ENCODE measurements at regions not wholly inside any gene's neighbourhood (a gene's known extent, or its start where the extent isn't known, plus 50 kb on each side); places are given as distances from the start of the nearest gene placed in this dataset.

GRCh38 chr4:3818371-3818770 lies 52.2 kb downstream of the ADRA2C start:
- Histone ChIP-seq H3K27me3 (ENCODE audit: low read depth, low read length) (no peaks in the 10 kb centered on the region), H3K4me3 (ENCODE audit: low read depth in 1 of 2, low read length in 2 of 2) (no peak overlapping the region), H3K36me3 (ENCODE audit: control insufficient read depth in 1 of 2, insufficient read depth in 2 of 2, low read length in 2 of 2) (no peaks in the 10 kb centered on the region), H3K4me1 (ENCODE audit: control insufficient read depth in 1 of 2, insufficient read depth in 2 of 2, low read length in 2 of 2) (no peaks in the 10 kb centered on the region), H3K9me3 (ENCODE audit: control insufficient read depth in 1 of 2, low read length in 2 of 2) (no peaks in the 10 kb centered on the region), H3K27ac (ENCODE audit: low read length) (no peak overlapping the region)

GRCh38 chr4:3819210-3819919 lies 53.2 kb downstream of the ADRA2C start:
- H3K4me1 ChIP-seq (ENCODE audit: control insufficient read depth in 1 of 2, insufficient read depth in 2 of 2, low read length in 2 of 2) = no peaks in the 10 kb centered on the region
- no peak overlapping the region for H3K27ac ChIP-seq (ENCODE audit: low read length)
- H3K27me3 ChIP-seq (ENCODE audit: low read depth, low read length) = no peaks in the 10 kb centered on the region
- H3K4me3 ChIP-seq (ENCODE audit: low read depth in 1 of 2, low read length in 2 of 2) = no peak overlapping the region
- H3K9me3 ChIP-seq (ENCODE audit: control insufficient read depth in 1 of 2, low read length in 2 of 2) = no peaks in the 10 kb centered on the region
- H3K36me3 ChIP-seq (ENCODE audit: control insufficient read depth in 1 of 2, insufficient read depth in 2 of 2, low read length in 2 of 2) = no peaks in the 10 kb centered on the region

GRCh38 chr4:3820016-3820805 lies 54.0 kb downstream of the ADRA2C start:
- no peaks in the 10 kb centered on the region for H3K36me3 ChIP-seq (ENCODE audit: control insufficient read depth in 1 of 2, insufficient read depth in 2 of 2, low read length in 2 of 2)
- H3K4me1 ChIP-seq (ENCODE audit: control insufficient read depth in 1 of 2, insufficient read depth in 2 of 2, low read length in 2 of 2) = no peaks in the 10 kb centered on the region
- H3K4me3 ChIP-seq (ENCODE audit: low read depth in 1 of 2, low read length in 2 of 2) = no peak overlapping the region
- H3K27ac ChIP-seq (ENCODE audit: low read length) = no peak overlapping the region
- H3K9me3 ChIP-seq (ENCODE audit: control insufficient read depth in 1 of 2, low read length in 2 of 2) = no peaks in the 10 kb centered on the region
- H3K27me3 ChIP-seq (ENCODE audit: low read depth, low read length) = no peaks in the 10 kb centered on the region

GRCh38 chr4:3820806-3821579 lies 54.8 kb downstream of the ADRA2C start:
- H3K9me3 ChIP-seq (ENCODE audit: control insufficient read depth in 1 of 2, low read length in 2 of 2) = no peaks in the 10 kb centered on the region
- H3K27me3 ChIP-seq (ENCODE audit: low read depth, low read length) = no peaks in the 10 kb centered on the region
- H3K4me3 ChIP-seq (ENCODE audit: low read depth in 1 of 2, low read length in 2 of 2) = no peak overlapping the region
- H3K4me1 ChIP-seq (ENCODE audit: control insufficient read depth in 1 of 2, insufficient read depth in 2 of 2, low read length in 2 of 2) = no peaks in the 10 kb centered on the region
- H3K36me3 ChIP-seq (ENCODE audit: control insufficient read depth in 1 of 2, insufficient read depth in 2 of 2, low read length in 2 of 2) = no peaks in the 10 kb centered on the region
- no peak overlapping the region for H3K27ac ChIP-seq (ENCODE audit: low read length)

- Histone ChIP-seq H3K27ac (ENCODE audit: low read length) (no peak overlapping the region), H3K9me3 (ENCODE audit: control insufficient read depth in 1 of 2, low read length in 2 of 2) (no peaks in the 10 kb centered on the region), H3K4me3 (ENCODE audit: low read depth in 1 of 2, low read length in 2 of 2) (no peak overlapping the region), H3K27me3 (ENCODE audit: low read depth, low read length) (no peaks in the 10 kb centered on the region), H3K4me1 (ENCODE audit: control insufficient read depth in 1 of 2, insufficient read depth in 2 of 2, low read length in 2 of 2) (no peaks in the 10 kb centered on the region), H3K36me3 (ENCODE audit: control insufficient read depth in 1 of 2, insufficient read depth in 2 of 2, low read length in 2 of 2) (no peaks in the 10 kb centered on the region)
These were observed 55.5 kb downstream of the ADRA2C start for GRCh38 chr4:3821580-3822229.

- no peaks in the 10 kb centered on the region for H3K9me3 ChIP-seq (ENCODE audit: control insufficient read depth in 1 of 2, low read length in 2 of 2)
- H3K27me3 ChIP-seq (ENCODE audit: low read depth, low read length) = no peaks in the 10 kb centered on the region
- no peaks in the 10 kb centered on the region for H3K36me3 ChIP-seq (ENCODE audit: control insufficient read depth in 1 of 2, insufficient read depth in 2 of 2, low read length in 2 of 2)
- H3K4me3 ChIP-seq (ENCODE audit: low read depth in 1 of 2, low read length in 2 of 2) = no peak overlapping the region
- no peak overlapping the region for H3K27ac ChIP-seq (ENCODE audit: low read length)
- H3K4me1 ChIP-seq (ENCODE audit: control insufficient read depth in 1 of 2, insufficient read depth in 2 of 2, low read length in 2 of 2) = peaks cover 0 to 6% of the 10 kb centered on the region in 2 donors
These were observed 56.2 kb downstream of the ADRA2C start for GRCh38 chr4:3822230-3822947.

GRCh38 chr4:3823496-3824341 lies 57.5 kb downstream of the ADRA2C start:
- Histone ChIP-seq H3K9me3 (ENCODE audit: control insufficient read depth in 1 of 2, low read length in 2 of 2) (no peaks in the 10 kb centered on the region), H3K4me3 (ENCODE audit: low read depth in 1 of 2, low read length in 2 of 2) (no peak overlapping the region), H3K4me1 (ENCODE audit: control insufficient read depth in 1 of 2, insufficient read depth in 2 of 2, low read length in 2 of 2) (peaks cover 0 to 13% of the 10 kb centered on the region in 2 donors), H3K36me3 (ENCODE audit: control insufficient read depth in 1 of 2, insufficient read depth in 2 of 2, low read length in 2 of 2) (no peaks in the 10 kb centered on the region), H3K27ac (ENCODE audit: low read length) (no peak overlapping the region), H3K27me3 (ENCODE audit: low read depth, low read length) (no peaks in the 10 kb centered on the region)

- no peak overlapping the region for H3K4me3 ChIP-seq (ENCODE audit: low read depth in 1 of 2, low read length in 2 of 2)
- H3K4me1 ChIP-seq (ENCODE audit: control insufficient read depth in 1 of 2, insufficient read depth in 2 of 2, low read length in 2 of 2) = peaks cover 0 to 13% of the 10 kb centered on the region in 2 donors
- no peak overlapping the region for H3K27ac ChIP-seq (ENCODE audit: low read length)
- no peaks in the 10 kb centered on the region for H3K36me3 ChIP-seq (ENCODE audit: control insufficient read depth in 1 of 2, insufficient read depth in 2 of 2, low read length in 2 of 2)
- H3K9me3 ChIP-seq (ENCODE audit: control insufficient read depth in 1 of 2, low read length in 2 of 2) = no peaks in the 10 kb centered on the region
- no peaks in the 10 kb centered on the region for H3K27me3 ChIP-seq (ENCODE audit: low read depth, low read length)
These were observed 58.5 kb downstream of the ADRA2C start for GRCh38 chr4:3824521-3825270.

- H3K27ac ChIP-seq (ENCODE audit: low read length) = no peak overlapping the region
- H3K4me3 ChIP-seq (ENCODE audit: low read depth in 1 of 2, low read length in 2 of 2) = no peak overlapping the region
- no peaks in the 10 kb centered on the region for H3K27me3 ChIP-seq (ENCODE audit: low read depth, low read length)
- H3K4me1 ChIP-seq (ENCODE audit: control insufficient read depth in 1 of 2, insufficient read depth in 2 of 2, low read length in 2 of 2) = peaks cover 0 to 13% of the 10 kb centered on the region in 2 donors
- H3K36me3 ChIP-seq (ENCODE audit: control insufficient read depth in 1 of 2, insufficient read depth in 2 of 2, low read length in 2 of 2) = no peaks in the 10 kb centered on the region
- H3K9me3 ChIP-seq (ENCODE audit: control insufficient read depth in 1 of 2, low read length in 2 of 2) = no peaks in the 10 kb centered on the region
These were observed 59.3 kb downstream of the ADRA2C start for GRCh38 chr4:3825530-3825929.

Data from muscle layer of duodenum (tissue), 2 donors.